Hepatocyte (in vitro differentiated cells): ENCODE measurements at regions not wholly inside any gene's neighbourhood (a gene's known extent, or its start where the extent isn't known, plus 50 kb on each side); places are given as distances from the start of the nearest gene placed in this dataset.

Source experiments
- CTCF ChIP-seq: fragments of 200-600 bp; sonication (generic); IDR thresholded peaks from 2 replicates; pipeline ENCODE4 v1.5.1; 2016; ENCODE audit warnings: antibody characterized with exemption, mild to moderate bottlenecking; ENCODE audit not compliant: poor library complexity
- EZH2 ChIP-seq: fragments of 200-600 bp; sonication (generic); IDR thresholded peaks from 2 replicates; pipeline ENCODE4 v1.6.1; 2016; ENCODE audit warnings: antibody characterized with exemption, mild to moderate bottlenecking, borderline replicate concordance
- EZH2phosphoT487 ChIP-seq: fragments of 200-600 bp; sonication (generic); IDR thresholded peaks from one replicate; pipeline ENCODE4 v1.6.1; 2018; ENCODE audit warnings: antibody characterized with exemption, mild to moderate bottlenecking, low read depth, moderate library complexity; ENCODE audit not compliant: unreplicated experiment, severe bottlenecking

GRCh38 chr6:100161782-100162365 lies 167.9 kb upstream of the MCHR2 start:
- TF ChIP-seq CTCF (no peak), EZH2 (no peak), EZH2phosphoT487 (no peak)
